GM20431 (cell line): ENCODE measurements at regions not wholly inside any gene's neighbourhood (a gene's known extent, or its start where the extent isn't known, plus 50 kb on each side); places are given as distances from the start of the nearest gene placed in this dataset.

Source experiments
- in situ Hi-C: fragments of 300-500 bp; cut with MseI, MboI; formaldehyde crosslinking; loops from one replicate; pipeline ENCODE4 v1.15.0; 2020; ENCODE audit warnings: low sequenced_read_pairs; ENCODE audit not compliant: unreplicated experiment

DNA sequence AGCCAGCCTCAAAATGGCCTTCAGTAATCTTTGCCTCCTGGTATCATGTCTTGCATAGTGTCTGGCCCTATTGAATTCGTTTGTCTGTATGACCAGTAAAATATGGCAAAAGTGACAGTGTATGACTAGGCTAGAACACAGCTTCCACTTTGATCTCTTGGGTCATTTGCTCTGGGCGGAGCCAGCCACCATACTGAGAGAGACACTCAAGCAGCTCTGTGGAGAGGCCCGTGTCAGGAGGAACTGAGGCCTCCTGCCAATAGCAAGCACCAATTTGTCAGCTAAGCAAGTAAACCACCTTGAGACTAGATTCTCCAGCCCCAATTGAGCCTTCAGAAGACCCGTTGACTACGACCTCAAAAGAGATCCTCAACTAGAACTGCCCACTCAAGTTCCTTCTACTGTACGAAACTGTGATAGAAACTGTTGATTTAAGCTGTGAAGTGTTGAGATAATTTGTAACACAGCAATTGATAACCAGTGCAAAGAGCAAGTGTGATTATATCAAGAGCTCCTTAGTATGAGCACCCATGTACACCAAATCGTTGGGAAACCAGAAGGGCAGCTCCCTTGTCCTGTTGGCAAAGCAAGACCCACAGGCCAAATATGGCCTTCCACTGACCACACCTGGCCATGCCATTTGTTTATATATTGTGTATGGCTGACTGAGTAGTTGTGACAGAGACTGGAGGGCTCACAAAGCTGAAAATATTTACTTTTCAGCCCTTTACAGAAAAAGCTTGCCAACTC lies 52.7 kb upstream of the SERBP1 start:
- in situ Hi-C loops, result no loop called here

DNA sequence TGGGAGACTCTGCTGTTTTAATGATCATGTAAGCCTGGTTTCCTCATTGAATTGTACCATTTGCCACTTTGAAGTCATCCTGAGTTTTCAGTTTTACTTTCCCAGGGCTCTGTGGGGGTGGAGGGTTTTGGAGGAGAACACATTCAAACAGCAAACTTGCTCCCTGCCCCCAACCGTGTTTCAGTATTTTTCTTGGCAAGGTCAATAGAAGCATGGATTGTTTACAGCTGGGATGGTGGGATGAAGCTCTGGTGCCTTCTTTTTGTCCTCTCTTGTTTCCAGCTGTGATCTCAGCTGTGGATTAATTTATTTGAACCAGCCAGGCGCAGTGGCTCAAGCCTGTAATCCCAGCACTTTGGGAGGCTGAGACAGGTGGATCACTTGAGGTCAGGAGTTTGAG lies 54.3 kb upstream of the SERBP1 start:
- in situ Hi-C loops, result no loop called here

DNA sequence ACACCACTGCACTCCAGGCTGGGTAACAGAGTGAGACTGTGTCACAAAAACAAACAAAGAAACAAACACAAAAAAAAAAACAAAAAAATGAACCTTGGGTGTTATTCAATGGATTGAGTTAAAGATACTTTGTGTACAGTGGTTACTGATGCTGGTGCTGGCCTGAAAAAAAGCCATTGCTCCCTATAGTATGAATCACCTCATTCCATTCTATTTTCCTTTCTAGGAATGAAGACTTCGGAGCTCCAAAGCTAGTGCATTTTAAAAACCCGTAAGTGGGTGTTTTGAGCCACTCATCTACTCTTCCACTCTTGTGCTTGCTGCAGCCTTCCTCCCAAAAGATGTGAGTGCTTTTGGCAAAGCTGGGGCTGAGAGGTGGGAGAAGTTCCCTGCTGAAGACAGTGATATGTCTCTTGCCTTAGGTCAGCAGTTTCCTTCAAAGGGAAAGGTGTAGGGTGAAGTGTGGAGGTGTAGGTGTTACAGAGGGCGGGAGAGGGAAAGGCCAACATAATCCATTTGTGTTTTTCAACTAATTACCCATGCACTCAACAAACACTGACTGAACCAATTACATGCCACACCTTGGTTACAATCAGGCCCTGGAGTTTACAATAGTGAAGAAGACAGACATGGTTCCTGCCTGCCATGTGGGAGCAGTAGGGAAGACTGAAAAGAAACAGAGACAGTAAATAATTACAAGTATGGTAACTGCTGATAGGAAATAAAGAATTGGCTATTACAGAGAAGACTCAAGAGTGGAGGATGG lies 55.0 kb upstream of the SERBP1 start:
- in situ Hi-C loops, result no loop called here

DNA sequence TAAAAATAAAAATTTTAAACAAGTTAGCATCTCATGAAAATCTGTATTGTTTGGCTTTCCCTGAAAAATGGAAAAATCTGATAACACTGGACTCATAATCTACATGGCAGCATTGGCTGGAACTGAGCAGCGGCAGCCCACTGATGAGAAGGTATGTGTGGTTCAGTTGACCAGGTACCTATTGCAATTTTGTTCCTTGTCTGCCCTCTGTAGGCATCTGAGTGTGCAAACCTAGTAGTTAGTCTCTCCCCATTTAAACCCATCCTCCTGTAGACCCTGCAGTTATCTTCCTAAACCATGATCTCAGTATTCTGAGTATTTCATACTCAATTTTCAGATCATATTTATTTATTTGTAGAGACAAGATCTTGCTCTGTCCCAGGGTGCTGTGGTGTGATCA lies 59.4 kb upstream of the SERBP1 start:
- in situ Hi-C loops, result loop anchor here (10.0 kb wide), 1 partner anchor 265 kb away; no protein-coding TSS in a partner anchor

DNA sequence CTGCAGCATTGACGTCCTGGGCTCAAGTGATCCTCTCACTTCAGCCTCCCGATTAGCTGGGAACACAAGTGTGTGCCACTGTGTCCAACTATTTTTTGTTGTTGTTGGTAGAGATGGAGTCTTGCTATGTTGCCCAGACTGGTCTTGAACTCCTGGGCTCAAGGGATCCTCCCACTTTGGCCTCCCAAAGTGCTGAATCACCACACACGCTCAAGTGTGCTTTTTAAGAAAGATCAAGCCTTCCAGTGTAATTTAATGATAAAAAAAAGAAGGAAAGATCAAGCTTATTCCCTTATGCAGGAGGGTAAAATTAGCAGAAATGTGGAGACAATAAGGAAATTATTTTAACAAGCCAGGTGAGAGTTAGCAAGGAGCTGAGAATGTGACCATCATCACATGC lies 61.1 kb upstream of the SERBP1 start:
- in situ Hi-C loops, result loop anchor here (10.0 kb wide), 1 partner anchor 266 kb away; no protein-coding TSS in a partner anchor

DNA sequence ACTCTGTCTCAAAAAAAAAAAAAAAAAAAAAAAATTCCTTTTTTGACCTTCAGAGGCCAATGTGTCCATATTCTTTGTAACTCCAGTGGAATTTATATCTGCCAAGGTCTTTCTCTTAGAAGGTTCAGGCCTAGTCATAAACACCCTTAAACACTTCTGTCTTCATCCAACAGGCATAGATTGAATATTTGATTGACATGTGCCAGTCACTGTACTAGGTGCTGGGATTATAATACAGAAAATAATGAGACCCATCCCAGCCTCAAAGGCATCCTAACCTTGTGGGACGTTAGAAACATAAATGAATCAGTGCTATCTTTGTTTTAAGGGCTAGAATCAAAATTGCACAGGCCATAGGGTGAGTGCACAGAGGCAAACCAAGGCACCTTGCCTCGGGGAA lies 62.9 kb upstream of the SERBP1 start:
- in situ Hi-C loops, result loop anchor here (10.0 kb wide), 1 partner anchor 268 kb away; no protein-coding TSS in a partner anchor

DNA sequence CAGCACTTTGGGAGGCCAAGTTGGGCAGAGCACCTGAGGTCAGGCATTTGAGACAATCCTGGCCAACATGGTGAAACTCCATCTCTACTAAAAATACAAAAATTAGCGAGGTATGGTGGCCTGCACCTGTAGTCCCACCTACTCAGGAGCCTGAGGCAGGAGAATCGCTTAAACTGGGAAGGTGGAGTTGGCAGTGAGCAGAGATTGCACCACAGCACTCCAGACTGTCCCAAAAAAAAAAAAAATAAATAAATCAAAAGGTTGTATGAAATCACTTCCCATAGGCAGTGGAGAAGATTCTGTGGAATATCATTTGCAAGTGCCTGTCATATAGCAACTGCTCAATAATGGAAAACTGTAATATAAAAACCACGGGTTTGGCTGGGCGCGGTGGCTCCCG lies 65.1 kb upstream of the SERBP1 start:
- in situ Hi-C loops, result loop anchor here (10.0 kb wide), 1 partner anchor 271 kb away; no protein-coding TSS in a partner anchor

DNA sequence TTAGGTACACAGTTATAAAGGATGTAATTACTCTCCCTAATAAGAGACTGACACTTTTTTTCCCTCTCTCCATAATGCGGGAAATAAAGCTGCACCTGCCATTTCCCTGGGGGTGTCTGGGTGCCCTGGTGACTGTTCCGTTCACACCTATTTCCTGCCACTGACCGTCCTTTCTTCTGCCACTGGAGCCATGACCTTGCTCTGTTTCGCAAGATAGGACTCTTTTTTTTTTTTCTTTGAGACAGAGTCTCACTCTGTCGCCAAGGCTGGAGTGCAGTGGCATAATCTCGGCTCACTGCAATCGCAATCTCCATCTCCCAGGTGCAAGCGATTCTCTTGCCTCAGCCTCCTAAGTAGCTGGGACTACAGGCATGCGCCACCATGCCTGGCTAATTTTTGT lies 66.1 kb upstream of the SERBP1 start:
- in situ Hi-C loops, result loop anchor here (10.0 kb wide), 1 partner anchor 272 kb away; no protein-coding TSS in a partner anchor

DNA sequence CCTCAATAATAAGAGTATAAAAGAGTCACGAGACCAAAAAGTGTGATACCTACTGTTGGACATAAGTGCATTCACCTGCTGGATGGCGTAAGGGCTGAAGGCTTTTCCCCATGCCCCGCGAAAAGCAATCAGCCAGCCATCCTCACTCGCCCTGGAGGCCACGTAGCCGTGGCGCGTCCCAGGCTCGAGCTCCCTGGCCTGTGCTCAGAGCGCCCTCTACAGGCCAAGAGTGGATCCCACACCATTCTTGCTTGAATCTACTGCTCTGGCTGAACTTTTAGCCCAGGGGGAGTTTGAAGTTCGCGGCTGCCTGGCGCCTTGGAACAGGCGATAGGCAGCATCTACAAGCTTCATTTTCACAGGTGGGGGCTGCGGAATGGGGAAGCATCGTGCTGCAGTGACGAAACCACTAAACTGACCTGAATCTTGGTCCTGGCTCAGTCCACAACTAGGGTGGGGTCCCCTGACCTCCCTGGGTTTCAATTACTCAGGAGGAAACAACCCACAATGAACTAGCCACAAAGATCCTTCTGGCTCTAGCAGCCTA lies 70.3 kb upstream of the SERBP1 start:
- in situ Hi-C loops, result loop anchor here (25.0 kb wide), 1 partner anchor 738 kb away; the partner anchor contains the start of gene DYNLT5

DNA sequence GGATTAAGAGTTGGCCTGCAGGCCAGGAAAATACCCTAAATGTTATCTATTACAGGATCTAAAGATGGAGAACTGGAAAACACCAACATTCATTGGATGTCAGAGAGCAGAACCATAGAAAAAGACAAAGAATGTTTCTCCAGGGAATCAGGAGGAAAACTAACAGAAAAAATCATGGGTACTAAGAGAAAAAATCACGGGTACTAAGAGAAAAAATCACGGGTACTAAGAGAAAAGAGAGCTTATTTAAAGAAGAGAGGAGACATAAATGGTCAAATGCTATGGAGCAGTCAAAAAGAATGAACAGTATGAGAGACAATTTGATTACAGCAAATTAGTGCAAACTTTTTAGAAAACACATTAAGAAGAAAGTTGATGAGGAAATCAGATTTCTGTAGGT lies 73.8 kb upstream of the SERBP1 start:
- in situ Hi-C loops, result loop anchor here (25.0 kb wide), 1 partner anchor 742 kb away; the partner anchor contains the start of gene DYNLT5

DNA sequence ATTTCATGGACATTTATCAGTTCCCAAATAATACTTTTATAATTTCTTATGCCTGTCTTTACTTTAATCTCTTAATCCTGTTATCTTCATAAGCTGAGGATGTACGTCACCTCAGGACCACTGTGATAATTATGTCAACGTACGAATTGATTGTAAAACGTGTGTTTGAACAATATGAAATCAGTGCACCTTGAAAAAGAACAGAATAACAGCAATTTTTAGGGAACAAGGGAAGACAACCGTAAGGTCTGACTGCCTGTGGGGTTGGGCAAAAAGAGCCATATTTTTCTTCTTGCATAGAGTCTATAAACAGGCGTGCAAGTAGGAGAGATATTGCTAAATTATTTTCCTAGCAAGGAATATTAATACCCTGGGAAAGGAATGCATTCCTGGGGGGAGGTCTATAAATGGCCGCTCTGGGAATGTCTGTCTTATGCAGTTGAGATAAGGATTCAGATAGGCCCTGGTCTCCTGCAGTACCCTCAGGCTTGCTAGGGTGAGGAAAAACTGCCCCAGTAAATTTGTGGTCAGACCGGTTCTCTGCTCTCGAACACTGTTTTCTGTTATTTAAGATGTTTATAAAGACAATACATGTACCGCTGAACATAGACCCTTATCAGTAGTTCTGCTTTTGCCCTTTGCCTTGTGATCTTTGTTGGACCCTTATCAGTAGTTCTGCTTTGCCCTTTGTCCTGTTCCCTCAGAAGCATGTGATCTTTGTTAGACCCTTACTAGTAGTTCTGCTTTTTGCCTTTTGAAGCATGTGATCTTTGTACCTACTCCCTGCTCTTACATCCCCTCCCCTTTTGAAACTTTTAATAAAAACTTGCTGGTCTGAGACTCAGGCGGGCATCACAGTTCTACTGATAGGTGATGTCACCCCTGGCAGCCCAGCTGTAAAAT lies 83.4 kb upstream of the SERBP1 start:
- in situ Hi-C loops, result loop anchor here (25.0 kb wide), 1 partner anchor 751 kb away; the partner anchor contains the start of gene DYNLT5

DNA sequence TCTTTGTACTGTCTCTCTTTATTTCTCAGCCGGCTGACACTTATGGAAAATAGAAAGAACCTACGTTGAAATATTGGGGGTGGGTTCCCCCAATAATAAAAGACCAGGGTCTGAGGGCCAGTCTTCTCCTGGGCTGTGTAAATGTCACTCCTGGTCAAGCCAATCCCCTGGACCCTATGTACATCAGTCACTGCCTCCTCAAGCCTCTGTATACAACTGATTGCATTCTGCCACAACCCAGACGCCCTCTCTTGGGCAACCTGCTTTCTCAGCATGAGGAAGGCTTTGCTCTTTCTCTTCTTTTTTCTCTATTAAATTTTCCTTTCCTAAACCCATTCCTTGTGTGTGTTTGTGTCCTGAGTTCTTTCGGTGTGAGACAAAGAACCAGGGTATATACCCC lies 84.1 kb upstream of the SERBP1 start:
- in situ Hi-C loops, result loop anchor here (25.0 kb wide), 1 partner anchor 752 kb away; the partner anchor contains the start of gene DYNLT5

DNA sequence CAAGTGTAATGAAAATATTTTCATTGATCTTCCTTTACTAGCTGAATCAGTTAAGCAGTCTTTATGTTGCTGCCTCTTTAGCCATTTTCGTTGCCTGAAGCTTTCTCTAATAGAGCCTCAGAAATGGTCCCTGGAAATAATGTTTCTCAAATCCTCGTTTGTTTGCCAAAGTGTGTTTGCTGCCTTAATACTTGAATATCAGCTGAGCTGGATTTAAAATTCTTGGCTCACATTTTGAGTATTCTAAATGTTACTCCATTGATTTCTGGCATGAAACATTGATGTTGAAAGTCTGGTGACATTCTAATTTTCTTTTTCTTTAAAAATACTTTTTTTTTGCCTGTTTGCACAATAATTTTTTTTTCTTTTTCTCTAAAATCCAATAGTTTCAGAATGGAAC lies 84.6 kb upstream of the SERBP1 start:
- in situ Hi-C loops, result loop anchor here (25.0 kb wide), 1 partner anchor 752 kb away; the partner anchor contains the start of gene DYNLT5

DNA sequence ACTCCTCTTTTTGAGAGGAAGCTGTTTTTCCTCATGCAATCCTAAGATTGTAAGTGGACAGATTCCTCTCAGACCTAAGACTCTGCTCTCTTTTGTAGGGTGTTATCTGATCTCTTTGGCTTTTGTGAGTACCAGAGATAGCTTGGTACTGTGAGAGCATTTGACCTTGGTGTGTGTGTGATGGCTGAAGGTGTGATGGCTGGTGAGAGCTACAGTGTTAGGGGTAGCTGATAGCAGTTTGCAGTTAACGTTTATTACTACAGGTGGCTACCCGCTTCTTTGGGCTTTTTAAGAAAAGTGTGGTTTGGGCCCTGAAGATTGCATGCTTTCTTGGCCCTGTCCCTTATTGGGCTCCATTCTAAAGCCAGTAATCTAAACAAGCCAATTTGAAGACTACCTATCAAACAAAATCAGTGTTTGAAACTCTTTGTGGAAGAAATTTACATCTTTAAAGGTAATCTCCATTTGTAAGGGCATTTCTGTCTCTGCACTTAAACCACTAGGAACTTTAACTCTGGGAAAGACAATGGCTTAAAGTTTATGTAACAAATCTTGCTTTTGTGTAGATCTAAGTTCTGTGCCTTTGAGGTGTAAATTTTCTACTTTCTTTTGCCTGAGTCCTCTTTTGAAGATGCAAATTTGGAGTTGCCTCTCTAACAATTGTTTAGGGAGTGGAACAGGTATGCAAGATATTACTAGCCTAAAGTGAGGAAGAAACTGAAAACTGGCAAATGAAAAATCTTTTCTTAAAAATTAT lies 85.3 kb upstream of the SERBP1 start:
- in situ Hi-C loops, result loop anchor here (25.0 kb wide), 1 partner anchor 753 kb away; the partner anchor contains the start of gene DYNLT5

DNA sequence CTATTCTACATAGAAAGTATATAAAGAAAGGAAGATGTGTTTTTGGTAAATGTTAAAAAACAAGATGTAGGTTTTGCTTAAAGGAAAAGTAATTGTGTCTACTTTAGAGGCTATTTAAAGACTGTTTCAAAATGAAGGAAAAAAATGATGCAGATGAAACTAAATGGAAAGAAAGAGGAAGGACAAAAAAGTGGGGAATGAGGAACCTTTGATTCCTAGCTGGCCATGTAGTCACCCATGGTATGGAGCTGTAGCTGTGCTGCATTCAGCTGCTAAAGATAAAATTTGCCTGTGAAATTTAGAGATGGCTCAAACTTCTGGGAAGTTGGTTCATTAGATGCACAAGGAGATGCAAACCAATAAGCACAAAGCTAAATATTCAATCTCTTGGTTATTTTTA lies 86.8 kb upstream of the SERBP1 start:
- in situ Hi-C loops, result loop anchor here (25.0 kb wide), 1 partner anchor 755 kb away; the partner anchor contains the start of gene DYNLT5

DNA sequence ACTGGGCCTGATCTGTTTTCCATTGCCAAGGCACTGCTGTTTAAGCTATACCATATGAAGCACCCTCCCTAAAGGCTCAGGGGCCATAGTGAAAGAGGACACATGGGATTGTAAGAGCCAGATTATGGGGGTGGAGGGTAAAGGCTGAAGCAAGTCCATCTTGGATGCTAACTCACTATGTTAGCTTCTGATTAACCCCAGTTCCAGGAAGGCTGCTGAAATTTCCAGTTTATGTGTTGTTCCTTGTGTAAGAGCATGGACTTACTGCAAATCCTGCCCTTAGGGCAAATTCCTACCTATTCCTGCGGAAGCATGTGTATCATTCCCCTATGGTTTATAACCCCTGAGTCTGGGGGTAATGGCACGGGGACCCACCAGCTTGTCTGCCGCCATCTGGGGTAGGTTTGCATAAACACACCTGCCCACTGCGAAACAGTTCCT lies 91.8 kb upstream of the SERBP1 start:
- in situ Hi-C loops, result loop anchor here (25.0 kb wide), 1 partner anchor 760 kb away; the partner anchor contains the start of gene DYNLT5

DNA sequence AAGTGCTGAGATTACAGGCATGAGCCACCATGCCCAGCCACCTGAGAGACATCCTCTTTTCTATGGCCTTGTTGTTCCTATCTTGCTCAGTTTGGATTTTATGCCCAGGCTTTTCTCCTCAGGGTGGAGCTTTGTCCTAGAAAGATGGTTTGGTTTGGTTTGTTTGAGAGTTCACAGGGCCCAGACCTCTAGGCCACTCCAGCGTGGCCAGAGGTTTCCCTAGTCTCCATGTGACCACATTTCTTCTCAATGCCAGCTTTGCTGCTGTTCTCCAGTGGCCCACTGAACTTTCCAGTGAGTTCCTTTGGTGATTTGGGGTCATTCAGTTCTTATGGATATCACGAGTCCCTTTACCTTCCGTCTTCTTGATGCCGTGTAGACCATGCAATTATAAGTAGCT lies 92.6 kb upstream of the SERBP1 start:
- in situ Hi-C loops, result loop anchor here (25.0 kb wide), 1 partner anchor 760 kb away; the partner anchor contains the start of gene DYNLT5
